ACC112 (cell line): ENCODE measurements at regions not wholly inside any gene's neighbourhood (a gene's known extent, or its start where the extent isn't known, plus 50 kb on each side); places are given as distances from the start of the nearest gene placed in this dataset.

Experiments
- H2AFZ ChIP-seq: fragments of 200-600 bp; sonication (generic); one replicate; pipeline ENCODE4 v1.6.0; 2017; ENCODE audit warnings: antibody characterized with exemption, low read length; ENCODE audit not compliant: unreplicated experiment
- H3K27ac ChIP-seq: fragments of 200-600 bp; sonication (generic); 2 replicates; pipeline ENCODE4 v1.5.1; 2014; ENCODE audit warnings: low read depth, mild to moderate bottlenecking, antibody characterized with exemption, low read length, moderate library complexity
- H3K27me3 ChIP-seq: fragments of 200-600 bp; sonication (generic); 2 replicates; pipeline ENCODE4 v1.6.1; 2014; ENCODE audit warnings: mild to moderate bottlenecking, antibody characterized with exemption, low read length, moderate library complexity, mixed read lengths; ENCODE audit not compliant: insufficient read depth
- H3K36me3 ChIP-seq: fragments of 200-600 bp; sonication (generic); 2 replicates; pipeline ENCODE4 v1.6.1; 2016; ENCODE audit warnings: mild to moderate bottlenecking, antibody characterized with exemption, low read length, moderate library complexity, mixed read lengths; ENCODE audit not compliant: insufficient read depth
- H3K4me1 ChIP-seq: fragments of 200-600 bp; sonication (generic); one replicate; pipeline ENCODE4 v1.6.1; 2016; ENCODE audit warnings: low read length, mixed read lengths; ENCODE audit not compliant: insufficient read depth, unreplicated experiment, control insufficient read depth
- H3K4me3 ChIP-seq: fragments of 200-600 bp; sonication (generic); 2 replicates; pipeline ENCODE4 v1.5.1; 2014; ENCODE audit warnings: mild to moderate bottlenecking, low read depth, low read length
- H3K79me2 ChIP-seq: fragments of 200-600 bp; sonication (generic); one replicate; pipeline ENCODE4 v1.6.0; 2016; ENCODE audit warnings: low read length; ENCODE audit not compliant: control insufficient read depth, unreplicated experiment, insufficient read depth

GRCh38 chr1:68953311-68953710, 456.4 kb upstream of the DEPDC1 start:
- no peaks in the 10 kb centered on the region for H3K4me1 ChIP-seq
- H3K4me3 ChIP-seq: no peak overlapping the region
- H3K27ac ChIP-seq: no peak overlapping the region
- no peak overlapping the region for H2AFZ ChIP-seq
- H3K79me2 ChIP-seq: no peaks in the 10 kb centered on the region
- H3K27me3 ChIP-seq: no peaks in the 10 kb centered on the region
- H3K36me3 ChIP-seq: no peaks in the 10 kb centered on the region

- H3K4me3 ChIP-seq: no peak overlapping the region
- no peak overlapping the region for H2AFZ ChIP-seq
- no peak overlapping the region for H3K27ac ChIP-seq
- H3K79me2 ChIP-seq: no peaks in the 10 kb centered on the region
- H3K4me1 ChIP-seq: no peaks in the 10 kb centered on the region
- H3K36me3 ChIP-seq: no peaks in the 10 kb centered on the region
- no peaks in the 10 kb centered on the region for H3K27me3 ChIP-seq
These were observed 458.0 kb upstream of the DEPDC1 start for GRCh38 chr1:68954841-68955240.

GRCh38 chr1:68955424-68955823, 458.5 kb upstream of the DEPDC1 start:
- Histone ChIP-seq H3K27me3 (no peaks in the 10 kb centered on the region), H3K27ac (no peak overlapping the region), H3K36me3 (no peaks in the 10 kb centered on the region), H3K79me2 (no peaks in the 10 kb centered on the region), H2AFZ (no peak overlapping the region), H3K4me3 (no peak overlapping the region), H3K4me1 (no peaks in the 10 kb centered on the region)

GRCh38 chr1:68958958-68959357, 462.1 kb upstream of the DEPDC1 start:
- Histone ChIP-seq H3K4me1 (no peaks in the 10 kb centered on the region), H3K27ac (no peak overlapping the region), H3K27me3 (no peaks in the 10 kb centered on the region), H3K79me2 (no peaks in the 10 kb centered on the region), H2AFZ (no peak overlapping the region), H3K4me3 (no peak overlapping the region), H3K36me3 (no peaks in the 10 kb centered on the region)

GRCh38 chr1:68959461-68960030, 462.7 kb upstream of the DEPDC1 start:
- Histone ChIP-seq H3K27me3 (no peaks in the 10 kb centered on the region), H3K27ac (no peak overlapping the region), H3K4me3 (no peak overlapping the region), H2AFZ (no peak overlapping the region), H3K79me2 (no peaks in the 10 kb centered on the region), H3K36me3 (no peaks in the 10 kb centered on the region), H3K4me1 (no peaks in the 10 kb centered on the region)

- H3K79me2 ChIP-seq: no peaks in the 10 kb centered on the region
- no peak overlapping the region for H2AFZ ChIP-seq
- H3K4me3 ChIP-seq: no peak overlapping the region
- no peaks in the 10 kb centered on the region for H3K4me1 ChIP-seq
- H3K36me3 ChIP-seq: no peaks in the 10 kb centered on the region
- H3K27me3 ChIP-seq: no peaks in the 10 kb centered on the region
- no peak overlapping the region for H3K27ac ChIP-seq
These were observed 464.3 kb upstream of the DEPDC1 start for GRCh38 chr1:68961143-68961542.

- Histone ChIP-seq H2AFZ (no peak overlapping the region), H3K27ac (no peak overlapping the region), H3K79me2 (no peaks in the 10 kb centered on the region), H3K4me3 (no peak overlapping the region), H3K27me3 (no peaks in the 10 kb centered on the region), H3K36me3 (no peaks in the 10 kb centered on the region), H3K4me1 (no peaks in the 10 kb centered on the region)
These were observed 466.5 kb upstream of the DEPDC1 start for GRCh38 chr1:68963353-68963752.

GRCh38 chr1:68969441-68969840, 472.6 kb upstream of the DEPDC1 start:
- Histone ChIP-seq H3K27ac (no peak overlapping the region), H3K36me3 (no peaks in the 10 kb centered on the region), H3K79me2 (no peaks in the 10 kb centered on the region), H2AFZ (no peak overlapping the region), H3K27me3 (no peaks in the 10 kb centered on the region), H3K4me1 (no peaks in the 10 kb centered on the region), H3K4me3 (no peak overlapping the region)

GRCh38 chr1:68970571-68970970, 473.7 kb upstream of the DEPDC1 start:
- Histone ChIP-seq H3K4me1 (no peaks in the 10 kb centered on the region), H3K36me3 (no peaks in the 10 kb centered on the region), H3K27me3 (no peaks in the 10 kb centered on the region), H3K27ac (no peak overlapping the region), H3K79me2 (no peaks in the 10 kb centered on the region), H3K4me3 (no peak overlapping the region), H2AFZ (no peak overlapping the region)

GRCh38 chr1:68973459-68974244, 476.8 kb upstream of the DEPDC1 start:
- Histone ChIP-seq H3K4me3 (no peak overlapping the region), H3K4me1 (no peaks in the 10 kb centered on the region), H3K27me3 (no peaks in the 10 kb centered on the region), H2AFZ (no peak overlapping the region), H3K27ac (no peak overlapping the region), H3K36me3 (no peaks in the 10 kb centered on the region), H3K79me2 (no peaks in the 10 kb centered on the region)

GRCh38 chr1:68974447-68974846, 477.6 kb upstream of the DEPDC1 start:
- Histone ChIP-seq H2AFZ (no peak overlapping the region), H3K36me3 (no peaks in the 10 kb centered on the region), H3K27me3 (no peaks in the 10 kb centered on the region), H3K4me1 (no peaks in the 10 kb centered on the region), H3K79me2 (no peaks in the 10 kb centered on the region), H3K4me3 (no peak overlapping the region), H3K27ac (no peak overlapping the region)
